IPS DF 6.9 (cell line): ENCODE measurements at regions not wholly inside any gene's neighbourhood (a gene's known extent, or its start where the extent isn't known, plus 50 kb on each side); places are given as distances from the start of the nearest gene placed in this dataset.

Experiments
- DNase-seq: peaks from one replicate; pipeline ENCODE4 v3.0.0-alpha.2; 2013; ENCODE audit warnings: low read depth, low spot score
- H3K27ac ChIP-seq: one replicate; pipeline ENCODE4 v1.5.1; 2013; ENCODE audit warnings: low read length, control low read depth
- H3K27me3 ChIP-seq: 2 replicates; pipeline ENCODE4 v1.6.1; 2013; ENCODE audit warnings: mild to moderate bottlenecking, low read length; ENCODE audit not compliant: control insufficient read depth, insufficient read depth
- H3K36me3 ChIP-seq: 2 replicates; pipeline ENCODE4 v1.6.1; 2013; ENCODE audit warnings: low read length; ENCODE audit not compliant: control insufficient read depth, insufficient read depth
- H3K4me1 ChIP-seq: 2 replicates; pipeline ENCODE4 v1.6.1; 2013; ENCODE audit warnings: low read length; ENCODE audit not compliant: control insufficient read depth, insufficient read depth
- H3K4me3 ChIP-seq: 2 replicates; pipeline ENCODE4 v1.5.1; 2013; ENCODE audit warnings: mild to moderate bottlenecking, low read length
- H3K9me3 ChIP-seq: 2 replicates; pipeline ENCODE4 v1.6.1; 2013; ENCODE audit warnings: low read length, inconsistent platforms; ENCODE audit not compliant: control insufficient read depth, insufficient read depth
- WGBS: extraction: QIAGEN DNeasy Blood & Tissue Kit; methylation state at CpG from one replicate; pipeline ENCODE4 v1.1.7; 2013; ENCODE audit warnings: mixed read lengths, missing lambda C conversion rate; ENCODE audit not compliant: insufficient read length, insufficient coverage; 5-methylcytosine and 5-hydroxymethylcytosine counted together

DNA sequence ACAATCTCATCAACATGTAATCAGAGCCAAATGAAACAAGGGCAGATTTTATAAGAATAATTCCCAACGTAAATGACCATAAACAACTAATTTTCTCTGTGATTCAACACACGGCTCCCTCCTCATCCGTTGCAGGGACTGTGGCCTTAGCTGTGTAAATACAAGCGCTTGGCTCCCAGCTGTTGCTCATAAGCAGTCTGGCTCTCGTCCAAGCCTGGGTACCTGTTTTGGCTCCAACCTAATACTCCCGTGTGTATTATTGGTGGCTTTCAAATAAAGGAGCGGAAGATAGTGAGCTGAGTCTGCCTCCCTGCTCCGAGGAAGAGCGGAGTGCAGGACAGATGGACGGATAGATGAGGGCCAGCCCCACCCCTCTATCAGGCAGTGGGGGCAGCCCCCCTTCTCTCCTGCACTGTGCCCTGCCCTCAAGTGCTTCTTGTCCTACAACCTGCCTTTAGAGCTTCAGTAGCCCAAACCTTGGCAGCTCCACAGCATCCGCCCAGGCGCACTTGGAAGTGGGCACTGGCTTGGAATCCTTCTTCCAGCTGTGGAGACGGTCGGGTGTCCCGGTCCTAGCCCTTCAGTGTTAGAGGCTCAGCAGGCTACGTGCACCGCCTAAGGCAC is 670.9 kb downstream of the BRD1 start:
- no peak for DNase-seq
- Histone ChIP-seq H3K4me1 (no peaks in the 10 kb centered on the region), H3K27me3 (no peaks in the 10 kb centered on the region), H3K36me3 (no peaks in the 10 kb centered on the region; the same call in 1 of the 2 replicates), H3K9me3 (peaks cover 28% of the 10 kb centered on the region), H3K27ac (no peak overlapping the region), H3K4me3 (no peak overlapping the region)
- no CpG with 5 or more reads among the region's 17 CpGs for WGBS

GRCh38 chr22:49155770-49156580 is 671.7 kb downstream of the BRD1 start:
- DNase-seq = no peak
- Histone ChIP-seq H3K36me3 (no peaks in the 10 kb centered on the region; the same call in 1 of the 2 replicates), H3K27ac (no peak overlapping the region), H3K4me3 (no peak overlapping the region), H3K9me3 (peaks cover 30% of the 10 kb centered on the region), H3K27me3 (no peaks in the 10 kb centered on the region), H3K4me1 (no peaks in the 10 kb centered on the region)
- 100% methylated on average over 5 of the region's 24 CpGs for WGBS

- Histone ChIP-seq H3K9me3 (peaks cover 33% of the 10 kb centered on the region), H3K4me1 (no peaks in the 10 kb centered on the region), H3K27me3 (no peaks in the 10 kb centered on the region), H3K36me3 (no peaks in the 10 kb centered on the region; the same call in 1 of the 2 replicates), H3K27ac (no peak overlapping the region), H3K4me3 (no peak overlapping the region)
- no CpG with 5 or more reads among the region's 27 CpGs for WGBS
- DNase-seq = no peak
Measured at GRCh38 chr22:49155039-49155769, 672.5 kb downstream of the BRD1 start.

GRCh38 chr22:49154433-49154832 is 673.2 kb downstream of the BRD1 start:
- no peak overlapping the region for H3K27ac ChIP-seq
- no CpG with 5 or more reads among the region's 18 CpGs for WGBS

DNA sequence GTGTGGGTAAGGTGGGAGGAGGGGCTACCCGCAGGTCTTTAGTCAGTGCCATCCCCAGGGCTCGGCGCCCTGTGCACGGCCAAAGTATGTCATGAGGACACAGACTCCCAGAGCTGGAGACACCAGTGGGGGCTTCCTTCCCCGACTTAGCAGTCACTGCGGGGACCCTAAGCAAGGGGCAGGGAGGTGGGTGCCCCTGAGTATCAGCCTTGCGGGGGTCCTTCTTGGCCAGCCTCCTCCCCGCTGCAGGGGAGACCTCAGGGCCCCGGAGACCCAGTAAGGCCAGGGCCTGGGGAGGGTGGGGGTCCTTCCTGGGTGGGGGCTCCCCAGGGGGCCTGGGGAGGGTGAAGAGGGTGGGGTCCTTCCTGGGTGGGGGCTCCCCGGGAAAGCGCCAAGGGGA is 673.8 kb downstream of the BRD1 start:
- H3K9me3 ChIP-seq = peaks cover 34% of the 10 kb centered on the region
- WGBS = no CpG with 5 or more reads among the region's 11 CpGs
- H3K27ac ChIP-seq = no peak overlapping the region
- no peak overlapping the region for H3K4me3 ChIP-seq
- H3K4me1 ChIP-seq = no peaks in the 10 kb centered on the region
- no peaks in the 10 kb centered on the region for H3K27me3 ChIP-seq
- no peaks in the 10 kb centered on the region; the same call in 1 of the 2 replicates for H3K36me3 ChIP-seq
- no peak for DNase-seq

More at GRCh38 chr22:49154433-49154832, 673.2 kb downstream of the BRD1 start:
- Histone ChIP-seq H3K4me3 (no peak overlapping the region), H3K36me3 (no peaks in the 10 kb centered on the region; the same call in 1 of the 2 replicates), H3K27me3 (no peaks in the 10 kb centered on the region), H3K4me1 (no peaks in the 10 kb centered on the region), H3K9me3 (peaks cover 34% of the 10 kb centered on the region)
- DNase-seq = no peak

- H3K9me3 ChIP-seq = peaks cover 30% of the 10 kb centered on the region
- no CpG with 5 or more reads among the region's 20 CpGs for WGBS
- H3K4me1 ChIP-seq = no peaks in the 10 kb centered on the region
- DNase-seq = no peak
- H3K36me3 ChIP-seq = no peaks in the 10 kb centered on the region; the same call in 1 of the 2 replicates
- no peak overlapping the region for H3K27ac ChIP-seq
- H3K4me3 ChIP-seq = no peak overlapping the region
- no peaks in the 10 kb centered on the region for H3K27me3 ChIP-seq
Measured at GRCh38 chr22:49152939-49153770, 674.5 kb downstream of the BRD1 start.

DNA sequence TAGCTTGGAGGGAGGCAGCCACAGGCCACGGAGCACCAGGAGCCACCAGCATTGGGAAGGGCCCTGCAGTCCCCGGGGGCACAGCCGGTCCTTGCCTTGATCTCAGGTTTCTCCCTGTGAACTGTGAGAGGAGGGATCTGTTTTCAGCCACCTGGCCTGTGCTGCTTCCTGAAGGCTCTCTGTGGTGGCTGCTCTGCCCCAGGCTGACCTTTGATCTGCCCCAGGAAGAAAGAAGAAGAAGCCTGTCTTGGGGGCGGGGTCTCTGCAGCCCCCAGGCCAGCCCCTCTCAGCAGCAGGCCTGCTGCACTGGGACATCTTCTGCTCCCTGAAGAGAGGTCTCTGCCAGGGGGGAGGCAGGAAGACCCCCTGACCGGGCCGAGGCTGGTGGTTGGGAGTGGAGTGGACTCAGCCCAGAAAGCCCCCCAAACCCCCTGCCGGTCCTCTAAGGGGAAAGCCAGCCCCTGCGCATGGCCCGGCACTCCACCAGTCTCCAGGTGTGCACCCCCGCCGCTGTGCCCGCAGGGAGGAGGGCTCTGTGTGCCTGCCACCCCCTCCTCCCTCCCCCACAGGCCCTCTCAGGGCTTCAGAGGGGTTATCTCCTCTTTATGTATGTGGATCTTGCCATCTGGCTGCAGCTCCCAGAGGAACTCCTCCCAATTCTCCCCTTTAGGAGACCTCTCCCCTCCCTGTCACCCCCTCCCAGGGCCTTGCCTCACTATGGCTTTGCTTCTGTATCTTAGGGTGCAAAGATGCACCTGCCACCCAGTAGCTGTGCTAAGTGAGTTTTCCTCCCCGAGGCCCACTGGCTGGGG is 675.3 kb downstream of the BRD1 start:
- WGBS = no CpG with 5 or more reads among the region's 13 CpGs
- Histone ChIP-seq H3K9me3 (peaks cover 28% of the 10 kb centered on the region), H3K27me3 (no peaks in the 10 kb centered on the region), H3K4me1 (no peaks in the 10 kb centered on the region), H3K27ac (no peak overlapping the region), H3K4me3 (no peak overlapping the region), H3K36me3 (no peaks in the 10 kb centered on the region; the same call in 1 of the 2 replicates)
- DNase-seq = no peak

DNA sequence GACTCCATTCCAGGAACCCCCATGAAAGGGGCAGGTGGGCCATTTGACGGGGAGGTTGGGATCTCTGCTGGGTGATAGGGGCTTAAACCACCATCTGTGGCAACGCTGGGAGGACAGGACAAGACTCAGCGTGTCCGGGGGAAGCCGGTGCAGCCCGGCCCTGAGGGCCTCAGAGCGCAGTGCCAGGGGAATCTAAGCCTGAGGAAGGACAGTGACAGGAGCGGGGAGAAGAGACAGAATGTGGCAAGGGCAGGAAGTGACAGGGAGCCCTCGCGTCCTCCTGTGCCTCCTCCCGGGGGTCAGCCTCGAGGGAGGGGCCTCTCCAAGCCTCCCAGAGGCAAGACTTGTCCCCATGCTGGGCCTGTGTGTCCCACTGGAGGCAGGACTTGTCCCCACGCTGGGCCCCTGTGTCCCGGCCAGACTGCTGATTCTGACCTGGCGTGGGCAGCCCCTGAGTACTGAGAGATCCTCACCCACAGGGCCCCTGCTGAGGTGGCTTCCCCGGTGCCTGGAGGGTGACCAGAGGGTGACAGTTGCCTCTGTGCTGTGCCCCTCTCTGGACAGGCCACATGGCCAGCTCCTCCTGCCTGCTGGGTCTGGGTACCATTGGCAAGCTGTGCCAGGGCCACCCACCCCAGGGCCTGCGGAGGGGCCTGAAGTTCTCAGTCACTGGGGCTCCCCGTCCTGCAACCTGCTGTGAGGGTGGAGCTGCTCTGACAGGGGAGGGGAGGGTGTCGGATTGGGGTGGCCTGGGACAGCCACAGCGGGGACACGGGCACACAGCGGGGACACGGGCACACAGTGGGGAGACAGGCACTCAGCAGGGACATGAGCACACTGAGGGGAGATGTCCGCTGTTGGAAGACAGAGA is 676.2 kb downstream of the BRD1 start:
- peaks cover 30% of the 10 kb centered on the region for H3K9me3 ChIP-seq
- no peaks in the 10 kb centered on the region for H3K4me1 ChIP-seq
- no peak overlapping the region for H3K27ac ChIP-seq
- no CpG with 5 or more reads among the region's 24 CpGs for WGBS
- DNase-seq = no peak
- H3K27me3 ChIP-seq = no peaks in the 10 kb centered on the region
- no peaks in the 10 kb centered on the region; the same call in 1 of the 2 replicates for H3K36me3 ChIP-seq
- H3K4me3 ChIP-seq = no peak overlapping the region

DNA sequence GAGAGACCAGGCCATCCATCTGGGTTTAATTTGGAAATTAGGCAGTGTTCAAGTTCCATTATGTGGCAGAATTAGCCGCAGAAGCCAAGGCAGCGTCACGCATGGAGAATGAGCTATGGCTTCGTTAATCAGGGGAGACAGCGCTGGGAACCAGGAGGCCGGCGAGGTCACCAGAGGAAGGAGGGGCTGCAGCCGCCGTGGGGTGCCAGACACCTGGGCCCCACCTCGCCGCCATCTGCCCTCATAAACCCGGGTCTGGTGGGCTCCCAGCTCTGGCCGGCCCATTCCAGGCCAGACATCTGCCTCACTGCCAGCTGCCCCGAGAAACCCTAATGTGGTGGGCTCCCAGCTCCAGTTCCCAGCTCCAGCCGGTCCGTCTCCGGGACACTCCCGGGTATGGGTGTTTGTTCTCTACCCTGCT is 676.9 kb downstream of the BRD1 start:
- no peak for DNase-seq
- Histone ChIP-seq H3K36me3 (no peaks in the 10 kb centered on the region; the same call in 1 of the 2 replicates), H3K27me3 (no peaks in the 10 kb centered on the region), H3K27ac (no peak overlapping the region), H3K9me3 (peaks cover 31% of the 10 kb centered on the region), H3K4me1 (no peaks in the 10 kb centered on the region), H3K4me3 (no peak overlapping the region)
- WGBS = no CpG with 5 or more reads among the region's 18 CpGs
